Kidney (tissue), 13 donors: ENCODE measurements at regions not wholly inside any gene's neighbourhood (a gene's known extent, or its start where the extent isn't known, plus 50 kb on each side); places are given as distances from the start of the nearest gene placed in this dataset.

Experiments
- DNase-seq, 5 donors: peaks; one replicate each; pipeline ENCODE4 v3.0.0-alpha.2; 2013 to 2020
- FAIRE-seq: peaks from 2 replicates; lab custom pipeline; 2012; peaks lifted over from hg19 to GRCh38; lab: Jason Lieb, UNC
- H3K27ac ChIP-seq, 2 donors: one replicate each; pipeline ENCODE4 v1.7.0; 2013; ENCODE audit warnings: low read depth in 2 of 2, low read length in 2 of 2, inconsistent platforms in 1 of 2
- H3K27me3 ChIP-seq: one replicate; pipeline ENCODE4 v1.7.1; 2013; ENCODE audit warnings: low read length, inconsistent platforms; ENCODE audit not compliant: control insufficient read depth, insufficient read depth
- H3K36me3 ChIP-seq, 3 donors: one replicate each; pipeline versions ENCODE4 v1.7.0 to v1.7.1; 2013; ENCODE audit warnings: low read length in 3 of 3, control low read depth in 1 of 3, inconsistent platforms in 1 of 3; ENCODE audit not compliant: insufficient read depth in 3 of 3, control insufficient read depth in 2 of 3
- H3K4me1 ChIP-seq, 3 donors: one replicate each; pipeline versions ENCODE4 v1.7.0 to v1.7.1; 2013; ENCODE audit warnings: low read length in 3 of 3, inconsistent platforms in 1 of 3, low read depth in 1 of 3; ENCODE audit not compliant: control insufficient read depth in 2 of 3, insufficient read depth in 2 of 3
- H3K4me3 ChIP-seq, 3 donors: one replicate each; pipeline versions ENCODE4 v1.7.0 to v1.8.1; 2013; ENCODE audit warnings: low read length in 3 of 3, control low read depth in 1 of 3, inconsistent platforms in 1 of 3
- H3K9ac ChIP-seq, 3 donors: one replicate each; pipeline versions ENCODE4 v1.7.0 to v1.7.1; 2013; ENCODE audit warnings: low read length in 3 of 3, control low read depth in 1 of 3, inconsistent platforms in 1 of 3
- H3K9me3 ChIP-seq, 3 donors: one replicate each; pipeline versions ENCODE4 v1.7.0 to v1.7.1; 2013; ENCODE audit warnings: low read length in 3 of 3, control low read depth in 1 of 3, inconsistent platforms in 1 of 3; ENCODE audit not compliant: control insufficient read depth in 2 of 3, insufficient read depth in 1 of 3
- intact Hi-C: fragments of 100-400 bp; cut with DNase I; formaldehyde crosslinking; loops from one replicate; pipeline ENCODE4 v1.11.1; 2022
- TF ChIP-seq, protein P1 (sequence below): IDR thresholded peaks from 3 replicates; pipeline ENCODE4 v1.5.1; 2012; ENCODE audit warnings: mild to moderate bottlenecking, moderate library complexity, borderline replicate concordance; ENCODE audit not compliant: insufficient read depth; ENCODE audit errors: extremely low read depth
- donor health status: control.
- donor health status: control.
- donor health status: control.
- donor health status: control.
- donor health status: control.
- donor health status: DM: yes; HTN: yes; CAD: no.
- donor health status: Normal renal cell carcinoma (clear cell type).

DNA sequence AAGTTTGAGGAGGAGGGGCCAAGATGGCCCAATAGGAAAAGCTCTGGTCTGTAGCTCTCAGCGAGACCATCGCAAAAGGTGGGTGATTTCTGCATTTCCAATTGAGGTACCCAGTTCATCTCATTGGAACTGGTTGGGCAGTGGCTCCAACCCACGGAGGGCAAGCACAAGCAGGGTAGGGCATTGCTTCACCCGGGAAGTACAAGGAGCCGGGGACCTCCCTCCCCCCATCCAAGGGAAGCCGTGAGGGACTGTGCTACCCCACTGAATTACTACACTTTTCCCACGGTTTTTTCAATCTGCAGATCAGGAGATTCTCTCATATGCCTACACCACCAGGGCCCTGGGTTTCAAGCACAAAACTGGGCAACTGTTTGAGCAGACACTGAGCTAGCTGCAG is 58.0 kb upstream of the EFCAB3 start:
- Histone ChIP-seq H3K9me3 (no peaks in the 10 kb centered on the region), H3K27me3 (no peaks in the 10 kb centered on the region), H3K4me3 (no peak overlapping the region), H3K4me1 (no peaks in the 10 kb centered on the region), H3K36me3 (no peaks in the 10 kb centered on the region), H3K27ac (no peak overlapping the region), H3K9ac (no peak overlapping the region)
- TF ChIP-seq, protein P1, sequence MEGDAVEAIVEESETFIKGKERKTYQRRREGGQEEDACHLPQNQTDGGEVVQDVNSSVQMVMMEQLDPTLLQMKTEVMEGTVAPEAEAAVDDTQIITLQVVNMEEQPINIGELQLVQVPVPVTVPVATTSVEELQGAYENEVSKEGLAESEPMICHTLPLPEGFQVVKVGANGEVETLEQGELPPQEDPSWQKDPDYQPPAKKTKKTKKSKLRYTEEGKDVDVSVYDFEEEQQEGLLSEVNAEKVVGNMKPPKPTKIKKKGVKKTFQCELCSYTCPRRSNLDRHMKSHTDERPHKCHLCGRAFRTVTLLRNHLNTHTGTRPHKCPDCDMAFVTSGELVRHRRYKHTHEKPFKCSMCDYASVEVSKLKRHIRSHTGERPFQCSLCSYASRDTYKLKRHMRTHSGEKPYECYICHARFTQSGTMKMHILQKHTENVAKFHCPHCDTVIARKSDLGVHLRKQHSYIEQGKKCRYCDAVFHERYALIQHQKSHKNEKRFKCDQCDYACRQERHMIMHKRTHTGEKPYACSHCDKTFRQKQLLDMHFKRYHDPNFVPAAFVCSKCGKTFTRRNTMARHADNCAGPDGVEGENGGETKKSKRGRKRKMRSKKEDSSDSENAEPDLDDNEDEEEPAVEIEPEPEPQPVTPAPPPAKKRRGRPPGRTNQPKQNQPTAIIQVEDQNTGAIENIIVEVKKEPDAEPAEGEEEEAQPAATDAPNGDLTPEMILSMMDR: no peak
- intact Hi-C loops: no loop called here
- FAIRE-seq (no peak), DNase-seq (no peak)

DNA sequence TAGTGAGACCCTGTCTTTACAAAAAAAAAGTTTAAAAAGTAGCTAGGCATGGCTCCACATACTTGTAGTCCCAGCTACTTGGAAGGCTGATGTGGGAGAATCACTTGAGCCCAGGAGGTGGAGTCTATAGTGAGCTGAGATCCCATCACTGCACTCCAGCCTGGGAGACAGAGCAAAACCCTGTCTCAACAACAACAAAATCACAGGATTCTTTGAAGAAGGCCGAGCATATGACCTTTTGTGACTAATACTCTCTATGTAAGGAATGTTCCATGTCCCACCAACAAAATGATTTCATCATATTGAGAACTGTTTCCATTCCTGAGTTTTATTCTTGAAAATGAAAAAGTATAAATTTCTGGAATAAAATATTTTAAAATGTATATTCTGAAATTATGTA is 58.9 kb upstream of the EFCAB3 start:
- Histone ChIP-seq H3K27me3 (no peaks in the 10 kb centered on the region), H3K4me1 (no peaks in the 10 kb centered on the region), H3K9me3 (no peaks in the 10 kb centered on the region), H3K9ac (no peak overlapping the region), H3K4me3 (no peak overlapping the region), H3K36me3 (no peaks in the 10 kb centered on the region), H3K27ac (no peak overlapping the region)
- TF ChIP-seq, protein P1: no peak
- FAIRE-seq (no peak), DNase-seq (no peak)
- intact Hi-C loops: no loop called here

DNA sequence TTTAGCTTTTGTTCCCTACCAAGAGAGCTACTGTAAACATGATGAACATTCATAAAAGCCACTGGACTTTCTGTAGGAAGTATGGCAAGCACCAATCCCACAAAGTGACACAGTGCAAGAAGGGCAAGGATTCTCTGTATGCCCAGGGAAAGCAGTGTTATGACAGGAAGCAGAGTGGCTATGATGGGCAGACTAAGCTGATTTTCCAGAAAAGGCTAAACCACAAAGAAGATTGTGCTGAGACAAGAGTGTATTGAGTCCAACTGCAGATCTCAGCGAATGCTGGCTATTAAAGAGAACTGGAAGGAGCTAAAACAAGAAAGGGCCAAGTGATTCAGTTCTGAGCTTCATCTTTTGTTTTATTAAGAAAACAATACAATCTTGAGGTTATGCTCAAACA is 60.5 kb upstream of the EFCAB3 start:
- no peak overlapping the region for H3K27ac ChIP-seq
- intact Hi-C loops: no loop called here
- H3K9ac ChIP-seq: no peak overlapping the region
- H3K27me3 ChIP-seq: no peaks in the 10 kb centered on the region
- TF ChIP-seq, protein P1: no peak
- H3K4me3 ChIP-seq: no peak overlapping the region
- H3K4me1 ChIP-seq: no peaks in the 10 kb centered on the region
- H3K9me3 ChIP-seq: no peaks in the 10 kb centered on the region
- no peaks in the 10 kb centered on the region for H3K36me3 ChIP-seq
- DNase-seq: no peak
- no peak for FAIRE-seq

DNA sequence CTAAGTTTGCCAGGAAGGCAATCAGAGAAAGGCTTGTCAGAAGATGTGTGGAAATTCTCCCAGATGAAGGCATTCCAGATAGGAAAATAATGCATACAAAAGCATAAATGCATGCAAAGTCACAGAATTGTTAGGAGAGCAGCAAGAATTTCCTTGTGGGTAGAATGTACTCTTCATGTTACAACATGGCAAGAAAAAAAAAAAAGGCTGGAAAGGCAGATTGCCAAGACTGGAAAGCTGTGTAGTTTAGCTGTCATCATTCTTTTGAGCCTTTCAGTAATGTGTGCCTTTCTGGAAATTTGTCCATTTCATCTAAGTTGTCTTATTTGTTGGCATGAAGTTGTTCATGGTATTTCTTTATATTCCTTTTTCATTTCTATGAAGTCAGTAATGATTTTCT is 71.0 kb upstream of the EFCAB3 start:
- DNase-seq (no peak), FAIRE-seq (no peak)
- intact Hi-C loops: no loop called here
- no peaks in the 10 kb centered on the region for H3K9me3 ChIP-seq
- H3K36me3 ChIP-seq: no peaks in the 10 kb centered on the region
- TF ChIP-seq, protein P1: no peak
- H3K4me1 ChIP-seq: no peaks in the 10 kb centered on the region
- H3K27me3 ChIP-seq: no peaks in the 10 kb centered on the region
- H3K4me3 ChIP-seq: no peak overlapping the region
- H3K27ac ChIP-seq: no peak overlapping the region
- no peak overlapping the region for H3K9ac ChIP-seq
